ENCODE measurements at regions not wholly inside any gene's neighbourhood (a gene's known extent, or its start where the extent isn't known, plus 50 kb on each side); places are given as distances from the start of the nearest gene placed in this dataset.

DNA sequence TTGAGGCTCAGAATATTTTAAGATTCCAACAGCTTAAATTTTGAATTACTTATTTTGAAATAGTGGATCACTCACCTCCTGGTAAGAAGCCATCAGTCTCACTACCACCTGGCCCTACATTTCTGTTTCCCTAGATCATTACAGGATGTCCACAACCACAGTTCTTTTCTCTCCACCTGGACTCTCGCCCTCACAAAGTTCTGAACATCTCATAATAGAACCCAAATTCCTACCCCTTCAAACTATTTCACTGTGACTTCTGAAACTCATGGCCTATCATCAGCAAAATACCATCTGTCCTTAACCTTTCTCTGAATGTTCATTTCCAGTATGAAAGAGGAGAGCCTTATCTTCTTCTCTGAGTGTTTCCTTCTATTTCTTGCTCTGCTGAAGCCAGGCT lies 299.2 kb upstream of the MGAT5 start:
- no peaks in the 10 kb centered on the region for H3K9me3 ChIP-seq
- H3K4me1 ChIP-seq = no peaks in the 10 kb centered on the region
- H3K27me3 ChIP-seq = no peaks in the 10 kb centered on the region
- no peaks in the 10 kb centered on the region for H3K36me3 ChIP-seq
- no peak for DNase-seq (ENCODE audit: low spot score in 2 of 2)
- intact Hi-C loops (cut with DNase I) = no loop called here
- TF ChIP-seq, protein P1, sequence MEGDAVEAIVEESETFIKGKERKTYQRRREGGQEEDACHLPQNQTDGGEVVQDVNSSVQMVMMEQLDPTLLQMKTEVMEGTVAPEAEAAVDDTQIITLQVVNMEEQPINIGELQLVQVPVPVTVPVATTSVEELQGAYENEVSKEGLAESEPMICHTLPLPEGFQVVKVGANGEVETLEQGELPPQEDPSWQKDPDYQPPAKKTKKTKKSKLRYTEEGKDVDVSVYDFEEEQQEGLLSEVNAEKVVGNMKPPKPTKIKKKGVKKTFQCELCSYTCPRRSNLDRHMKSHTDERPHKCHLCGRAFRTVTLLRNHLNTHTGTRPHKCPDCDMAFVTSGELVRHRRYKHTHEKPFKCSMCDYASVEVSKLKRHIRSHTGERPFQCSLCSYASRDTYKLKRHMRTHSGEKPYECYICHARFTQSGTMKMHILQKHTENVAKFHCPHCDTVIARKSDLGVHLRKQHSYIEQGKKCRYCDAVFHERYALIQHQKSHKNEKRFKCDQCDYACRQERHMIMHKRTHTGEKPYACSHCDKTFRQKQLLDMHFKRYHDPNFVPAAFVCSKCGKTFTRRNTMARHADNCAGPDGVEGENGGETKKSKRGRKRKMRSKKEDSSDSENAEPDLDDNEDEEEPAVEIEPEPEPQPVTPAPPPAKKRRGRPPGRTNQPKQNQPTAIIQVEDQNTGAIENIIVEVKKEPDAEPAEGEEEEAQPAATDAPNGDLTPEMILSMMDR (IDR thresholded peaks at IDR 0.05) = no peak
- H3K4me3 ChIP-seq = no peak overlapping the region
- H3K27ac ChIP-seq = no peak overlapping the region

DNA sequence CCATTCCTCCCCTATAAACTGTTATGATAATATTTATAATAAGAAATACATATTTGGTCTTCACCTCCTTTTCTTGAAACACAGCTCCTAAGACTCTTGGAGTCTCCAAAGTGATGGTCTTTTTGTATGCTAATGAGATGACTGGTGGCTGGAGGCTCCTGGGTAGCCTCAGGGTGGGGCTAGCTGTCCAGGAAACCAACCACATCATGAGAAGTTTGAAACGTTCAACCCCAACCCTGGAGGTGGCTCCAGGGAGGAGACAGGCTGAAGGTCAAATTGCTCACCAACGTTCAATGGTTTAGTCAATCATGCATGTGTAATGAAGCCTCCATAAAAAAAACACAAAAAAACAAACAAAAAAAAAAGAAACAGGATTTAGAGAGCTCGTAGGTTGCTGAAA lies 298.7 kb upstream of the MGAT5 start:
- no peak for DNase-seq (ENCODE audit: low spot score in 2 of 2)
- Histone ChIP-seq H3K4me1 (no peaks in the 10 kb centered on the region), H3K27ac (no peak overlapping the region), H3K36me3 (no peaks in the 10 kb centered on the region), H3K9me3 (no peaks in the 10 kb centered on the region), H3K27me3 (no peaks in the 10 kb centered on the region), H3K4me3 (no peak overlapping the region)
- intact Hi-C loops (cut with DNase I) = no loop called here
- TF ChIP-seq, protein P1 (IDR thresholded peaks at IDR 0.05) = no peak

DNA sequence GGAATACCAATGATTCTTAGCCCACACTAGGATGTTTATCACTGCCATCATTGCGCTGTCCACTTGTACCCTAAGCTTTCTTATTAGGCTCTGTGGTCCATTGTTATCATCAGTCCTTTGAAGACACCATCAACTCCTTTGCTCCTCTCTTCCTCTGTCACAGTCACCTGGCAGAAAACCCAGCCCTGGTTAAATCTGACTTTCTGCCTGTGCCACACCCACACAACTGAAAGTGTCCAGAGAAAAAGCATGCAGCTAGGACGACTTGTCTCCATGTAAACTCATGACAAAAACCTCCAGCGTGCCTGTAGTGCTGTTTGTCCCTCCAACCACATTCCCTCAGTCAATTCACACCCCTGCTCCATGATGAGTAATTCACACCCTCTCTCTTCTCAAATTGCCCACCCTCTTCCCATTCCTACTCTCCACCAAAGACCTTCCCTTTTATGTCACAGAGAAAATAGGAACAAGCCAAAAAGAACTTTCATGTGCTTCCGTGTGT lies 297.4 kb upstream of the MGAT5 start:
- DNase-seq (ENCODE audit: low spot score in 2 of 2) = no peak
- H3K27ac ChIP-seq = no peak overlapping the region
- H3K4me3 ChIP-seq = no peak overlapping the region
- H3K4me1 ChIP-seq = no peaks in the 10 kb centered on the region
- no peaks in the 10 kb centered on the region for H3K27me3 ChIP-seq
- TF ChIP-seq, protein P1 (IDR thresholded peaks at IDR 0.05) = no peak
- intact Hi-C loops (cut with DNase I) = no loop called here
- H3K9me3 ChIP-seq = no peaks in the 10 kb centered on the region
- no peaks in the 10 kb centered on the region for H3K36me3 ChIP-seq

DNA sequence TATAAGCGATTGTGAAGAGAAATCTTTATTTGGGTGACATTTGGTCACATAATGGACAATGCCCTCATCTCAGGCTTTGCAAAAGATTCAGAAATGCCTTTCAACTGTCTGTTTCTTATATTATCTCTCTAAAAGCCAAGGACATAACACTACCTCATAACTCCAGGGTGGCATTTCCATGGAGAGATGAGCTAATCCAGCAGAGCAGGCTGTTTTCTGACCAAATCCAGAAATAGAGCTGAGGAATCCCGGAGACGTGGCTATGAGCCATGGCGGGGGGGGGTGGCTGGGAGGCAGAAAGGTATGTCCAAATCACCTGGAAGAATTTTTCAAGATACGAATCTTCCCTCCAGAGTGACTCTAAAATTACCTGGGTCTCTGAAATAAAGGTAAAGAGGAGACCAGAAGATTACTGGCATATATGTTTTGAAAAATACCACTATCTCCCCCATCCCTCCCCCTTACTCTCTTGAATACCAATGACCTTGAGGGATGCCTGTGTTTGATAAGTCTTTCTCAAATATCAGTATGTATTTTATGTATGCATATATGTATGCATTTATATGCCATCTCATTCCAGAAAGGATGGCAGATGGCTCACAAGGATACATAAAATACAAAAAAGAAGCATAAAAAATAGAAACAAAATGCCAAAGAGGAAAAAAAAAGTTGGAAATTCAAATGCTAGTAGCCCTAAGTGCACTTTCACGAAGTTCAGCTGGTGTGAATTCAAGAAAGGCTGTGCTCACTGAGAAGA lies 296.0 kb upstream of the MGAT5 start:
- Histone ChIP-seq H3K4me3 (no peak overlapping the region), H3K36me3 (no peaks in the 10 kb centered on the region), H3K4me1 (no peaks in the 10 kb centered on the region), H3K9me3 (no peaks in the 10 kb centered on the region), H3K27ac (no peak overlapping the region), H3K27me3 (no peaks in the 10 kb centered on the region)
- no peak for DNase-seq (ENCODE audit: low spot score in 2 of 2)
- intact Hi-C loops (cut with DNase I) = no loop called here
- TF ChIP-seq, protein P1 (IDR thresholded peaks at IDR 0.05) = no peak

DNA sequence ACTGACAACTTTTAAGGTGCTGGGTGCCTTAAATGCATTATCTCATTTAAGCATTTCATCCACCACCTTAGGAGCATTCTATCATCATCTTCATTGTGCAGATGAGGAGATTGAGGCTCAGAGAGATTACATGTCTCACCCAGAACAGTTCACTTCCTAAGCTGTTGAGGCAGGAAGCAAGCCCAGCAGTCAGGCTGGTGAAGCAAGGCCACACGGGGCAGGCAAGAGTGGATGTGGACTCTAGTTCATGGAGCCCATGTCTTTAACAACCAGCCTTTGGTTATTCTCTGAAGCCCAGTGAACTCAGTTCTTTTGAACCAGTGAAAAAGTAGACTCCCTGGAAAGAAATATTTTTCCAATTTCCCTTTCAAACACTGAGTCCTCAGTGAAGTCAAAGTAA lies 294.8 kb upstream of the MGAT5 start:
- DNase-seq (ENCODE audit: low spot score in 2 of 2) = no peak
- H3K36me3 ChIP-seq = no peaks in the 10 kb centered on the region
- H3K9me3 ChIP-seq = no peaks in the 10 kb centered on the region
- no peak overlapping the region for H3K4me3 ChIP-seq
- intact Hi-C loops (cut with DNase I) = no loop called here
- TF ChIP-seq, protein P1 (IDR thresholded peaks at IDR 0.05) = no peak
- H3K27ac ChIP-seq = no peak overlapping the region
- H3K4me1 ChIP-seq = no peaks in the 10 kb centered on the region
- H3K27me3 ChIP-seq = no peaks in the 10 kb centered on the region
